WTC11 (cell line): ENCODE measurements at regions not wholly inside any gene's neighbourhood (a gene's known extent, or its start where the extent isn't known, plus 50 kb on each side); places are given as distances from the start of the nearest gene placed in this dataset.

Source experiments
- ATAC-seq: fragments of 200-7000 bp; cut with Tn5 transposase; 2 replicates; pipeline ENCODE4 v1.10.0; 2021; ENCODE audit warnings: mild to moderate bottlenecking, moderate library complexity
- CTCF ChIA-PET: fragments of 300-600 bp; sonication (Branson Sonifier 250); formaldehyde crosslinking; loops from one replicate; lab custom pipeline; 2021; ENCODE audit warnings: antibody characterized with exemption; lab: Charles Lee
- POLR2A ChIA-PET: fragments of 350-600 bp; sonication (Branson Sonifier 250); formaldehyde crosslinking; loops from one replicate; lab custom pipeline; 2021; ENCODE audit warnings: antibody characterized with exemption; lab: Charles Lee
- DNase-seq: peaks from one replicate; pipeline ENCODE4 v3.0.0; 2021; ENCODE audit warnings: low spot score
- H3K27ac Mint-ChIP-seq: 2 replicates; pipeline ENCODE4 v1.8.0; 2021; ENCODE audit warnings: mixed read lengths
- H3K27me3 Mint-ChIP-seq: 2 replicates; pipeline ENCODE4 v1.8.0; 2021; ENCODE audit warnings: low read depth, mild to moderate bottlenecking, moderate library complexity, mixed read lengths
- H3K36me3 Mint-ChIP-seq: 2 replicates; pipeline ENCODE4 v1.8.0; 2021; ENCODE audit warnings: mixed read lengths
- H3K4me1 Mint-ChIP-seq: 2 replicates; pipeline ENCODE4 v1.8.0; 2022; ENCODE audit warnings: mixed read lengths
- H3K4me3 Mint-ChIP-seq: 2 replicates; pipeline ENCODE4 v1.8.0; 2021; ENCODE audit warnings: mild to moderate bottlenecking, moderate library complexity, mixed read lengths
- H3K9me3 Mint-ChIP-seq: 2 replicates; pipeline ENCODE4 v1.8.0; 2021; ENCODE audit warnings: mixed read lengths
- AR ChIP-seq: fragments of 250-450 bp; sonication (Bioruptor Pico); IDR thresholded peaks from 2 replicates; pipeline ENCODE4 v1.9.0; 2021; ENCODE audit warnings: mild to moderate bottlenecking
- ATF2 ChIP-seq: sonication (generic); formaldehyde crosslinking; IDR thresholded peaks from 2 replicates; pipeline ENCODE4 v1.8.1; 2022; ENCODE audit warnings: low read depth, missing genetic modification reagents, borderline replicate concordance
- ATF3 ChIP-seq: sonication (generic); formaldehyde crosslinking; conservative IDR thresholded peaks from 2 replicates; pipeline ENCODE4 v1.8.1; 2022; ENCODE audit warnings: mild to moderate bottlenecking, missing genetic modification reagents
- CDX4 ChIP-seq: fragments of 250-450 bp; sonication (Bioruptor Pico); IDR thresholded peaks from 2 replicates; pipeline ENCODE4 v1.9.0; 2021; ENCODE audit warnings: moderate library complexity, mild to moderate bottlenecking, inconsistent platforms, borderline replicate concordance
- CTCF ChIP-seq: fragments of 200-600 bp; IDR thresholded peaks from 2 replicates; pipeline ENCODE4 v1.8.0; 2022; ENCODE audit warnings: antibody characterized with exemption
- GABPB1 ChIP-seq: sonication (generic); formaldehyde crosslinking; IDR thresholded peaks from 2 replicates; pipeline ENCODE4 v1.8.1; 2023; ENCODE audit warnings: mild to moderate bottlenecking, missing genetic modification reagents
- OVOL2 ChIP-seq: fragments of 250-450 bp; sonication (Bioruptor Pico); IDR thresholded peaks from 2 replicates; pipeline ENCODE4 v1.9.0; 2021; ENCODE audit warnings: mild to moderate bottlenecking, borderline replicate concordance
- PREB ChIP-seq: sonication (generic); formaldehyde crosslinking; IDR thresholded peaks from 2 replicates; pipeline ENCODE4 v1.8.1; 2022; ENCODE audit warnings: mild to moderate bottlenecking, missing genetic modification reagents, moderate library complexity, borderline replicate concordance
- SMAD4 ChIP-seq: sonication (generic); formaldehyde crosslinking; IDR thresholded peaks from 2 replicates; pipeline ENCODE4 v1.8.0; 2022; ENCODE audit warnings: mild to moderate bottlenecking, missing genetic modification reagents
- SP1 ChIP-seq: sonication (generic); formaldehyde crosslinking; conservative IDR thresholded peaks from 2 replicates; pipeline ENCODE4 v1.8.1; 2022; ENCODE audit warnings: missing genetic modification reagents
- STAT6 ChIP-seq: sonication (generic); formaldehyde crosslinking; conservative IDR thresholded peaks from 2 replicates; pipeline ENCODE4 v1.8.1; 2023; ENCODE audit warnings: mild to moderate bottlenecking, low read depth, missing genetic modification reagents, moderate library complexity
- TCF7 ChIP-seq: sonication (generic); formaldehyde crosslinking; IDR thresholded peaks from 2 replicates; pipeline ENCODE4 v1.8.0; 2022; ENCODE audit warnings: mild to moderate bottlenecking, low read depth, missing genetic modification reagents, moderate library complexity
- TP53 ChIP-seq: sonication (generic); formaldehyde crosslinking; IDR thresholded peaks from 2 replicates; pipeline ENCODE4 v1.8.1; 2023; ENCODE audit warnings: mild to moderate bottlenecking, missing genetic modification reagents
- ZBTB21 ChIP-seq: sonication (generic); formaldehyde crosslinking; IDR thresholded peaks from 2 replicates; pipeline ENCODE4 v1.8.1; 2023; ENCODE audit warnings: mild to moderate bottlenecking, missing genetic modification reagents, borderline replicate concordance
- ZNF121 ChIP-seq: sonication (generic); formaldehyde crosslinking; IDR thresholded peaks from 2 replicates; pipeline ENCODE4 v1.8.0; 2023; ENCODE audit warnings: missing genetic modification reagents
- ZNF232 ChIP-seq: sonication (generic); formaldehyde crosslinking; IDR thresholded peaks from 2 replicates; pipeline ENCODE4 v1.8.0; 2022; ENCODE audit warnings: mild to moderate bottlenecking, missing genetic modification reagents
- ZNF263 ChIP-seq: sonication (generic); formaldehyde crosslinking; IDR thresholded peaks from 2 replicates; pipeline ENCODE4 v1.8.1; 2022; ENCODE audit warnings: low read depth, mild to moderate bottlenecking, moderate library complexity, missing genetic modification reagents
- ZNF423 ChIP-seq: fragments of 250-450 bp; sonication (Bioruptor Pico); IDR thresholded peaks from 2 replicates; pipeline ENCODE4 v2.1.2; 2022; ENCODE audit warnings: mild to moderate bottlenecking, moderate library complexity
- ZNF425 ChIP-seq: fragments of 250-450 bp; sonication (Bioruptor Pico); conservative IDR thresholded peaks from 2 replicates; pipeline ENCODE4 v1.9.0; 2021; ENCODE audit warnings: mild to moderate bottlenecking
- ZSCAN18 ChIP-seq: fragments of 250-450 bp; sonication (Bioruptor Pico); IDR thresholded peaks from 2 replicates; pipeline ENCODE4 v2.1.2; 2022; ENCODE audit warnings: mild to moderate bottlenecking, moderate library complexity

GRCh38 chr3:78338405-78338804 lies 1298.5 kb downstream of the ROBO2 start:
- H3K27me3 Mint-ChIP-seq: peaks cover 6% of the 10 kb centered on the region; the same call in 1 of the 2 replicates

More at GRCh38 chr3:78338405-78338804, 1298.5 kb downstream of the ROBO2 start:
- Mint-ChIP-seq H3K27ac (peak overlapping the region; percentile 14), H3K9me3 (peaks cover 13% of the 10 kb centered on the region), H3K36me3 (no peaks in the 10 kb centered on the region), H3K4me3 (no peak overlapping the region), H3K4me1 (peaks cover 40% of the 10 kb centered on the region)
- no peak for TF ChIP-seq GABPB1 (CRISPR knock-in tag)
- no peak for TF ChIP-seq ZNF121 (CRISPR knock-in tag)
- no peak for TF ChIP-seq ZNF423 (CRISPR knock-in tag)
- TF ChIP-seq CDX4: no peak
- no peak for TF ChIP-seq TCF7 (CRISPR knock-in tag)
- TF ChIP-seq ZBTB21 (CRISPR knock-in tag): no peak
- no peak for TF ChIP-seq ZSCAN18
- TF ChIP-seq TP53 (CRISPR knock-in tag): no peak
- TF ChIP-seq ZNF425 (CRISPR knock-in tag): no peak
- TF ChIP-seq CTCF: no peak
- TF ChIP-seq ATF2 (CRISPR knock-in tag): no peak
- TF ChIP-seq OVOL2 (CRISPR knock-in tag): no peak
- no peak for TF ChIP-seq AR (CRISPR knock-in tag)
- TF ChIP-seq ATF3 (CRISPR knock-in tag): no peak
- TF ChIP-seq SP1: no peak
- TF ChIP-seq SMAD4 (CRISPR knock-in tag): no peak
- no peak for TF ChIP-seq STAT6 (CRISPR knock-in tag)
- no peak for TF ChIP-seq ZNF263 (CRISPR knock-in tag)
- TF ChIP-seq PREB (CRISPR knock-in tag): no peak
- no peak for TF ChIP-seq ZNF232 (CRISPR knock-in tag)
- ChIA-PET POLR2A (no interaction called here), CTCF (no interaction called here)
- no peak for ATAC-seq
- DNase-seq: no peak
